ENCODE measurements at regions not wholly inside any gene's neighbourhood (a gene's known extent, or its start where the extent isn't known, plus 50 kb on each side); places are given as distances from the start of the nearest gene placed in this dataset.

DNA sequence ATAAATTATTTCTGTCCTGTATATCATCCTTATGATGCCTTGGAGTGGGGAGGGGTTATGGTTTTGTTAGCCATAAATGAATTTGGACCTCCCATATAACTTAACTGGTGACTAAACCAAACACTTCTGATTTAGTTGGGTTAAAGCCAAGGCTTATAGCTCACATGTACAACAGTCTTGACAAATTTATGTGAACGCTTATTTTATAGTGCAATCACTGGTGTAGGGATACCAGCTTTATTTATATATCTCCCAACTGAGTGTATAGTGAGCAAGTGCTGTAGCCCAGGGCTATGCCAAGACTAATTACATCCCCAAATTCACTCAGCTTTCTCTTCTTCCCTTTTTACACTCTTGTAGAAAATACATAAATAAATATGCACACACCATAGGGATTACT is 956.2 kb downstream of the SORCS3 start:
- no peak for DNase-seq
- Histone ChIP-seq H3K27me3 (no peaks in the 10 kb centered on the region), H3K4me1 (peaks cover 0 to 7% (median 3%) of the 10 kb centered on the region in 4 donors), H3K9me3 (no peaks in the 10 kb centered on the region), H3K27ac (no peak overlapping the region), H3K36me3 (no peaks in the 10 kb centered on the region), H3K4me3 (no peak overlapping the region)
- in situ Hi-C loops (cut with MboI; ENCODE audit: low pct_ligation_motif_present in 1 of 4, low pct_unique_long_range_greater_than_20kb in 1 of 4, low sequenced_read_pairs in 3 of 4): no loop called here
- no peak for TF ChIP-seq POLR2AphosphoS5 (IDR thresholded peaks at IDR 0.05)
- TF ChIP-seq, protein P1, sequence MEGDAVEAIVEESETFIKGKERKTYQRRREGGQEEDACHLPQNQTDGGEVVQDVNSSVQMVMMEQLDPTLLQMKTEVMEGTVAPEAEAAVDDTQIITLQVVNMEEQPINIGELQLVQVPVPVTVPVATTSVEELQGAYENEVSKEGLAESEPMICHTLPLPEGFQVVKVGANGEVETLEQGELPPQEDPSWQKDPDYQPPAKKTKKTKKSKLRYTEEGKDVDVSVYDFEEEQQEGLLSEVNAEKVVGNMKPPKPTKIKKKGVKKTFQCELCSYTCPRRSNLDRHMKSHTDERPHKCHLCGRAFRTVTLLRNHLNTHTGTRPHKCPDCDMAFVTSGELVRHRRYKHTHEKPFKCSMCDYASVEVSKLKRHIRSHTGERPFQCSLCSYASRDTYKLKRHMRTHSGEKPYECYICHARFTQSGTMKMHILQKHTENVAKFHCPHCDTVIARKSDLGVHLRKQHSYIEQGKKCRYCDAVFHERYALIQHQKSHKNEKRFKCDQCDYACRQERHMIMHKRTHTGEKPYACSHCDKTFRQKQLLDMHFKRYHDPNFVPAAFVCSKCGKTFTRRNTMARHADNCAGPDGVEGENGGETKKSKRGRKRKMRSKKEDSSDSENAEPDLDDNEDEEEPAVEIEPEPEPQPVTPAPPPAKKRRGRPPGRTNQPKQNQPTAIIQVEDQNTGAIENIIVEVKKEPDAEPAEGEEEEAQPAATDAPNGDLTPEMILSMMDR (IDR thresholded peaks at IDR 0.05): no peak
- no peak for TF ChIP-seq EP300 (IDR thresholded peaks at IDR 0.05; ENCODE audit: low read depth)
- TF ChIP-seq POLR2A (IDR thresholded peaks at IDR 0.05): no peak
- 19 to 44% methylated on average over 1 of the region's 1 CpG for WGBS, 2 donors (ENCODE audit: low coverage in 1 of 2)
- intact Hi-C loops (cut with DNase I; ENCODE audit: low total_unique reads): no loop called here

DNA sequence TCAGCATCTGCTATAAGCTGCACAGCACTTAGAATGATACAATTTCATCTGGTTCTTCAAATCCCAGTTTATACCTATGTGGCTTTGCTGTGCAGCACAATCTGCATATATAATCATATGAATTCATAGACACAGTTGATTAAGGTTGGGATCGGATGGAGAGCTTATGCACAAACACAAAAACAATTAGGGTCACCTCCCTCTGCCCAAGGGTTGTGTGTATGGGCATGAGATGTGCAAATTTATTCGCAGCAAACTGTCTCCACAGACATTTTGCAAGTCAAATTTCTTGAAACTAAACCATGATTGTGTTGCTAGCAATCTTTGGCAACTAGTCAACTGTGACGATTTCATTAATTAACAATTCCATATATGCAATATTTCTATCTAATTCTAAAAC is 955.7 kb downstream of the SORCS3 start:
- Histone ChIP-seq H3K9me3 (no peaks in the 10 kb centered on the region), H3K27me3 (no peaks in the 10 kb centered on the region), H3K27ac (no peak overlapping the region), H3K4me3 (no peak overlapping the region), H3K4me1 (peaks cover 0 to 7% (median 3%) of the 10 kb centered on the region in 4 donors), H3K36me3 (no peaks in the 10 kb centered on the region)
- TF ChIP-seq POLR2A (IDR thresholded peaks at IDR 0.05) (no peak), POLR2AphosphoS5 (IDR thresholded peaks at IDR 0.05) (no peak), EP300 (IDR thresholded peaks at IDR 0.05; ENCODE audit: low read depth) (no peak)
- TF ChIP-seq, protein P1 (IDR thresholded peaks at IDR 0.05): no peak
- DNase-seq: no peak
- intact Hi-C loops (cut with DNase I; ENCODE audit: low total_unique reads): no loop called here
- 52 to 61% methylated on average over 2 to 3 of the region's 3 CpGs for WGBS, 2 donors (ENCODE audit: low coverage in 1 of 2)
- in situ Hi-C loops (cut with MboI; ENCODE audit: low pct_ligation_motif_present in 1 of 4, low pct_unique_long_range_greater_than_20kb in 1 of 4, low sequenced_read_pairs in 3 of 4): no loop called here

DNA sequence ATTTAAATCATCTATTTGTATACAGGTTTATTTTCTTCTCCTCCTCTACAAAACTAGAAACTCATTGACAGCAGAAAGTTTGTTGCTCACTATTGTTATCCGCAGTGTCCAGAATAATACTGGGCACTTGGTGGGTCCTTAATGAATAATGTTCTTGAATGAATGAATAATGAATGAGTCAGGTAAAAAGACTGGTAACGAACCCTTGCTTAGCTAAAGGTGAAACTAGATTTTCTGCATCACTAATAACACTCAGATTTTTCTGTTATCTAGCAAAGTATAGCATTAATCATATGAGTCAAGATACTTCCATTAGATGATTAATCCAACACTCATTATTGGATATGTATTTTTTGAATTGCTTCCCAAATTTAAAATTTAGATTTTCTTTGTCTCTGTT is 953.2 kb downstream of the SORCS3 start:
- H3K27me3 ChIP-seq: no peaks in the 10 kb centered on the region
- no peak overlapping the region for H3K4me3 ChIP-seq
- in situ Hi-C loops (cut with MboI; ENCODE audit: low pct_ligation_motif_present in 1 of 4, low pct_unique_long_range_greater_than_20kb in 1 of 4, low sequenced_read_pairs in 3 of 4): no loop called here
- 75 to 84% methylated on average over 1 to 2 of the region's 2 CpGs for WGBS, 2 donors (ENCODE audit: low coverage in 1 of 2)
- no peaks in the 10 kb centered on the region for H3K36me3 ChIP-seq
- peaks cover 0 to 7% (median 3%) of the 10 kb centered on the region in 4 donors for H3K4me1 ChIP-seq
- intact Hi-C loops (cut with DNase I; ENCODE audit: low total_unique reads): no loop called here
- H3K27ac ChIP-seq: no peak overlapping the region
- no peaks in the 10 kb centered on the region for H3K9me3 ChIP-seq
- TF ChIP-seq, protein P1 (IDR thresholded peaks at IDR 0.05): no peak
- TF ChIP-seq POLR2AphosphoS5 (IDR thresholded peaks at IDR 0.05) (no peak), EP300 (IDR thresholded peaks at IDR 0.05; ENCODE audit: low read depth) (no peak), POLR2A (IDR thresholded peaks at IDR 0.05) (no peak)
- DNase-seq: no peak

DNA sequence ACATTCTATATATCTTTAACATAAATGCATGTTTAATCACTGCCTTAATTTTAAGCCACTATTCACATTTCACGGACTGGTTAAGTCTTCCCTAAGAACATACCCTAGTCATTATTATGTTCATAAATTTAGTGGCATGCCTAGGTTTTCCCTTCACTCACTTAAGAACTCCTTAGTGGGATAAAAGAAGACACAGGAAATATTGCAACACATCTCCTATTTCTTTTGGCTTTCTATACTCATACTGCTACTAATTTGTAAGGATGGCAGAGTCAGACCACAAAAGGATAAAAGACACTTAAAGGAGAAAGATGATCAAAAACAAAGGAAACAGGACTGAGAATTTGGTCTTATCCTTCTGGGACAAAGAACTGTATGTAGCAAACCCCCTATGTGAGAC is 951.4 kb downstream of the SORCS3 start:
- peaks cover 0 to 5% (median 2%) of the 10 kb centered on the region in 4 donors for H3K4me1 ChIP-seq
- 76% methylated on average over 1 of the region's 1 CpG; no CpG with 5 or more reads in 1 of the 2 donors for WGBS, 2 donors (ENCODE audit: low coverage in 1 of 2)
- no peaks in the 10 kb centered on the region for H3K27me3 ChIP-seq
- no peak for TF ChIP-seq POLR2AphosphoS5 (IDR thresholded peaks at IDR 0.05)
- no peak for TF ChIP-seq POLR2A (IDR thresholded peaks at IDR 0.05)
- TF ChIP-seq EP300 (IDR thresholded peaks at IDR 0.05; ENCODE audit: low read depth): no peak
- TF ChIP-seq, protein P1 (IDR thresholded peaks at IDR 0.05): no peak
- DNase-seq: no peak
- no peak overlapping the region for H3K4me3 ChIP-seq
- intact Hi-C loops (cut with DNase I; ENCODE audit: low total_unique reads): no loop called here
- H3K9me3 ChIP-seq: no peaks in the 10 kb centered on the region
- no peaks in the 10 kb centered on the region for H3K36me3 ChIP-seq
- H3K27ac ChIP-seq: no peak overlapping the region
- in situ Hi-C loops (cut with MboI; ENCODE audit: low pct_ligation_motif_present in 1 of 4, low pct_unique_long_range_greater_than_20kb in 1 of 4, low sequenced_read_pairs in 3 of 4): no loop called here
